Stimulated activated CD8-positive, alpha-beta memory T cell treated with anti-CD3 and anti-CD28 coated beads, Interleukin-12 subunit alpha, Interleukin-12 subunit beta, amount 100 ng/mL, for 24 hours (primary cell): ENCODE measurements at regions not wholly inside any gene's neighbourhood (a gene's known extent, or its start where the extent isn't known, plus 50 kb on each side); places are given as distances from the start of the nearest gene placed in this dataset.

Experiments used
- DNase-seq: peaks from one replicate; pipeline ENCODE4 v3.0.0-alpha.2; 2020; ENCODE audit errors: extremely low read depth

DNA sequence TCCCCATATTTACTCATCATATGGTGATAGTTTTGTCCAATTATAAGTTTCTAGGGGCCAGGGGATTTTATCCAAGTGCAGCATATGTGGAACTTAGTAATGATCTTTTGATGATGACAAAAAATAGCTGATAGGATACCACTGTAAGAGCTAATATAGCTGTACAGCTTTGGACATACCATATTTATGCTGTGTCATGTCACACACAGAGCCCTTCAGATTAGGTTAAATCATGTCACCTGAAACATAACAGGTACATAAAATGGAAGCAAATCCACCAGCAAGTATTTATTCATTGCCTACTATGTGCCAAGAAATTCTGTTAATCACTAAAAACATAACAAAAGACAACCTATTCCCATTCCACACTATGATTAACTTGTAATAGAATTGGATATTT lies 82.8 kb upstream of the IPO9 start:
- no peak for DNase-seq

DNA sequence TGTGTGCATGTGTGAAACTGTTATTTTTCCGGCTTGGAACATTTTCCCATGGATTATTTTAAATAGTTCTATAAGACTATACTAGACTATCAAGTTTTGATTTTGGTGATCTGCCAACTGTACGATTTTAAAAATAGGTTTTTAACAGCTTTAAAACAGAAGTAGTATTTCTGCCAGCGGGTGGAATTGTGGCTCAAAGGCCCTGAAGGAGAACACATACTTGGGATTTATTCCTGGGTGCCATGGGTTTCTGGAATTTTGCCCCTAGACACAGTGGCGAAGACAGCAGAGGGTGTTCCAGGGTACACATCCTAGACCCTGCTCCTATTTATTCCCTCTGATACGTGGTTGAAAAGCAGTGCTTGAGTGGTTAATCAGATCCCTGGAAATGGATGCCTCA lies 81.7 kb upstream of the IPO9 start:
- no peak for DNase-seq

DNA sequence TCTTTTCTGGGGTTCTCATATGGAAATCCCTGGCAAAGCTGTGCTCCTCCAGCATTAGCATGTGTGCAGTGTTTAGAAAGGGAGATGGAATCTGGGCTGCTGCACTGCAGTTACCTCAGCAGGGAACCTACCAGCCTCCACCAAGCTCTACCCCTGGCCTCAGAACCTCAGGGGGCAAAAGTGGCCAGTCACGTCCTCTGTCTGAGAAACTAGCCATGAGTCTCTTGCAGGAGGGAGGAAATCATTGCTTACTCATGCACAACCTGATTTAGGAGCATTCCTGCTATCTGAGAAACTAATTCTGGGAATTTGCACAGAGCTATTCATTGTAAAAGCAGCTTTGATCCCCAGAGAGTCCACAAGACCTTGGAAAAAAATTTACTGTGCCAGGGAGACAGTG lies 80.6 kb upstream of the IPO9 start:
- no peak for DNase-seq

DNA sequence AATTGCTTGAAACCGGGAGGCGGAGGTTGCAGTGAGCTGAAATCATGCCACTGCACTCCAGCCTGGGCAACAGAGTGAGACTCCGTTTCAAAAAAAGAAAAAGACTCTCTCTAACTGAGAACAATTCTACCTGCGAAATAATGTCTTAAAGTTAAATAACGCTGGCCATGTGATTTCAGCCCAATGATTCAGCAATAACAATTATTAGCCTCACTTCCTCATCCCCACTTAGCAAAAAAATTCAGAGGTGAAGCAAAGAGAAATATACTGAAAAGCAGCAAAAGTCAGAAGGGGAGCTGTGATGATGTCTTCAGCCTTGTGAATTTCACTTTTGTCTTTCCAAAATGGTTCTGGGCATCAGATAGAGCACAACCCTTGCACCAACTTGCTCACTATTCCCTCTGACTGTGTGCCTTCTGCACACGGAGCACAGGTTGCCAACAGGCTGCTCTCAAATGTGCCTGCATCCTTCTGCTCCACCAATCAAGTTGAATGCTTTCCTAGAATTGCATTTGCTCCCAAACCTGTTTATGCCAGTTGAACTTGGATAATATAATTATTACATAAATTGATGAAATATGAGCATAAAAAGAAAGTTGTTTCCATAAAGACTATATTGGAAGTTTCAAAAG lies 79.8 kb upstream of the IPO9 start:
- DNase-seq: no peak

DNA sequence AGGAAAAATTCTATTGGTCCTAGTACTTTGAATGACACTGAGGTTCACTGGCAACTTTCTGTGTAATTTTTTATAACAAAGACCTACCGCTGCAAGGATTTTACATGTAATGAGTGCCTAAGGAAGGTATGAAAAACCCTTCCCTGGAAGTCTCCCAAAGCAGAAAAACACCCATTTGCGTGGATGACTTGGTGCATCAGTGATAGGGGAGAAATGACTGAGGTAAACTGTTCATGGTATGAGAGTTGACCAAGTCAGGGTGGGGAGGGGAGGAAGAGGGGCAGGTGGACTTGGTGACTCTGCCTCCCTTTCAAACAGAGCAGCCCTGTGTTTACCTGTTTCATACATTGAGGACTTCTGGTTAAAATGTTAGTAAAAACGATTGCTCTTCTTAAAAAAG lies 78.8 kb upstream of the IPO9 start:
- DNase-seq: no peak

GRCh38 chr1:201750934-201751333 lies 78.0 kb upstream of the IPO9 start:
- DNase-seq: no peak

DNA sequence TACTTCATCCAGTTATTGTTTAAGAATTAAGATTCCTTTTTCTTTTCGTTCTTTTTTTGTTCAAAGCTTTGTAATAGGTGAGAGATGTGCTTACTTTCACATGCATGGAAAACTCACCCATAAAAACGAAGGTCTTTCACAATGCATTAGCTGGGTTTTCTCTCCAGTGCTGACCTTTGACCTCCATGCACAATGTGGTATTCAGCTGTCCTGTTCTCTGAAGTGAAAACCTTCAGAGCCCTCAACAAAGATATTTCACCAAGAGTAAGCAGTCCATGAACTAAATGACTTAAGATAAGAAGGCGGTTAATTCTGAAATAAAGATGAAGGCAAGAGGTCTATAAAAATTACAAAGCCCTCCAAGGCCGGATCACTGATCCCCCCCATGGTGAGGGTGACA lies 77.1 kb upstream of the IPO9 start:
- no peak for DNase-seq

GRCh38 chr1:201752333-201752732 lies 76.6 kb upstream of the IPO9 start:
- no peak for DNase-seq

GRCh38 chr1:201753492-201753891 lies 75.5 kb upstream of the IPO9 start:
- DNase-seq: no peak

DNA sequence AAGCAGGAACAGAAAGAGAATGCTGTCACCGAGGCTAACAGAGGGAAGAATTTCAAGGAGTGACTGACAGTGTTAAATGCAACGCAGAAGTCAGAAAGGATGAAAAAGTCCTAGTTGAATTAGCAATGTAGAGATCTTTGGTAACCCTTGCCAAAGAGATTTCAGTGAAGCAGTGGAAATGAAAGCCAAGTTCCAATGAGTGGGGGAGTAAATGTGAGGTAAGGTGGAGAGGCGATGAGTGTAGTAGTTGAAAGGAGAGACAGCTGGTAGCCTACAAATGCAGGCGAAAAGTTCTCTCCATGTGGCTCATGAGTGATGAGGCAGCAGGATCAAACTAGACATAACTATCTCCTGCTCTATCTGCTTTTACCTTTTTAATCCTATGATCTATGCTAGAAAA lies 74.6 kb upstream of the IPO9 start:
- DNase-seq: no peak

DNA sequence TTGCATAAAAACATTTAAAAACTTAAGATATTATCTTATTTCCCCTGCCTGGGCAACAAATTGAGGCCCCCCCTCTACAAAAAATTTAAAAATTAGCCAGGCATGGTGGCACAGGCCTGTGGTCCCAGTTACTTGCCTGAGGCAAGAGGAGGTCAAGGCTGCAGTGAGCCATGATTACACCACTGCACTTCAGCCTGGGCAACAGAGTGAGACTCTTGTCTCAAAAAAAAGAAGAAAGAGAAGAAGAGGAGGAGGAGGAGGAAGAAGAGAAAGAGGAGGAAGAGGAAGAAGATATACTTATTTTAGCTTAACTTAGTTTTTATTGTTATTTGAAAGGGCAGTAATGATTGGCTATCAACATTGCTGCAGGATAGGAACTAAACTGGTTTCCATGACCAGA lies 73.8 kb upstream of the IPO9 start:
- DNase-seq: no peak

DNA sequence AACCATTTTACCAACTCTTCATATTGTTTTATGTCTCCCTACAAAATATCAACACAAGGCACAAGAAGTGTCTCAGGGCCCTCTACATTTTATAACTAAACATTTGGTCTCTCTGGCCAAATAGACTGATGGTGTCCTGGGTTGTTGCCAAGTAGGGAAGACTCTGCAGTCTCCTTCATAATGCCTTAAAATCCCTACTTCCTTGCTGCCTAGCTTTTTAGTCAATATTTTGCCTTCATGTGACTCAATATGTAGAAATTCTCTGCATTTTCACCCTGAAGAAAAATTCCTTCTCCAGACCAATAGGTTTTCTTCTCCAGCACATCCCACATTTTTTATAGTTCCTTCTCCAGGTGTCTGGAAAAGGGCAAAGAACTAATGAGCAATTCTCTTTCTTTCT lies 72.6 kb upstream of the IPO9 start:
- no peak for DNase-seq

GRCh38 chr1:201758499-201759050 lies 70.4 kb upstream of the IPO9 start:
- DNase-seq: no peak

DNA sequence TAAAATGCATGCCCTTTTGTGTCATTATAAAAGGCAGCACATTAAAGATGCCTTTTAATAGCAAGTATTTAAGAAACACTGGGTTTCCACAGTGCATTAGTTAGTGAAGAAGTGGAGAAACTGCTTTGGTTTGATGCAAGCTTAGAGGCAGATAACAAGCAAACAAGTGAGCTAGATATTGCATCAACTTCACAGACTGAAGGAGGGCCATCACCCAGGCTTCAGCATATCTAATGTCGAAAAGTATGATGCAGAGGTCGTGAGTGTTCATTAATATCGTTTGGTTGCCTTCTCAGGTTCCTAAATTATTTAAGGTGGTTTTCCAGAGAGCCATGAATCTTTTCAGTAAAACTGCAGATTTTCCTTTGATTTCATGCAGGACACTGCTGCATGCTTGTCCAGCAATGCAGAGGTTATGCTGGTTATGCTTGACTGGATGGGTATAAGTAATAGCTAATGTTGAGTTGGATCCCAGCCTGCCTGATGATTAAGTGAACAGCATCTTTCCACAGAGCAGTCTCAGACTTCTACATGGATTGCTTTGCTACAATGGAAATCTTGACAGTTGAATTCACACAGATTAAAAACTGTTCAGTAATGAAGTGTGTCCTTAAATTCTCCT lies 69.7 kb upstream of the IPO9 start:
- DNase-seq: no peak

GRCh38 chr1:201760516-201760915 lies 68.4 kb upstream of the IPO9 start:
- no peak for DNase-seq

DNA sequence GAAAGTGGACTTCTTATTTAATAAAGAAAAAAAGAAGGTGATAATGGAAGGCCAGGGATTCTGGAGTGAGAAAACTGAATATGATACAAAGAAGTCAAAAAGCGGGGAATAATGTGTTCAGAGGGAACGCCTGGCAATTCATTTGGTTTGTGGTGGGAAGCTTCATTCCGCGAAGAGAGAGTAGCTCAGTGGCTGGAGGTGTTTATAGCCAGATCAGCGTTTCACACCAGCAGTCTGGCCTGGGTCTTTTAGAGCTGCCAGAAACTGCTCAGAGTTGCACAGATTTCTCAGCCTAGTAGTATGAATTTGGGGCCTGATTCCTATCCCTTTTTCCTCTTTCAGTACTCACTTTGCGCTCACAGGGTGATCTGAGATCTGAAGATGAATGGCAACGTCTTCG lies 67.8 kb upstream of the IPO9 start:
- no peak for DNase-seq

GRCh38 chr1:201761871-201762270 lies 67.1 kb upstream of the IPO9 start:
- DNase-seq: no peak

- DNase-seq: no peak
Measured at GRCh38 chr1:201762381-201762780, 66.6 kb upstream of the IPO9 start.

DNA sequence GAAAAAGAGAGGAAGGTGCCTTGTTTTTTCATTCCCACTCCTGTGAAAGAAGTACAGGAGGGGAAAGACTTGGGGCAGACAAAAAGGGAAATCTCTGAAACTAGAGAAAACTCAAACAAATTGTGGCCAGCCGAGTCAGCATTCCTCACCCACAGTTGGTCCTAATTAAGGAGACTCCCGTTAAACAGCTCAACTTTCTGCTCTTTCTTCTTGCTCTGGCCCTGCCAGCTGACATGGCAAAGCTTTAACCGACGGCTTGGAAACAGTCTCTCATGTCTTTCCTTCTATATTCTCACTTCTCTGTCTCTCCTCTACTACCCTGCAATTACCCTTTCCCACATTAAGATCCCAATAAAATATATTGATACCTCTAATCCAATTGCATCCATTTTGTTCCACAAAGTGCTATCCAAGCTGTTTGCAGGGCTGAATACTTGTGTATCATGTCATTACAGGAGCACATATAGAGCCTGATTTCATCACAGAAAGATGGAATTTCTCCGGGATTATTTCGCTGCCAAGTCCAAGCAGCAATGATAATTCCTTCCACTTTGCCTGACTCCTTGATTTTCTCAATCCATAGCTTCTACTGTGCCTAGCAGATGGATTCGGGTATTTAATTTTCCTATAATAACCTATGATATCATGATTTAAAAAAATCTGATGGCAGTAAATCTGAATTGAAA lies 65.4 kb upstream of the IPO9 start:
- no peak for DNase-seq

- no peak for DNase-seq
Measured at GRCh38 chr1:201764166-201764565, 64.8 kb upstream of the IPO9 start.

- DNase-seq: no peak
Measured at GRCh38 chr1:201764579-201764978, 64.4 kb upstream of the IPO9 start.

- no peak for DNase-seq
Measured at GRCh38 chr1:201766131-201766866, 62.7 kb upstream of the IPO9 start.

- no peak for DNase-seq
Measured at GRCh38 chr1:201767339-201767738, 61.6 kb upstream of the IPO9 start.
